ENCODE measurements at regions not wholly inside any gene's neighbourhood (a gene's known extent, or its start where the extent isn't known, plus 50 kb on each side); places are given as distances from the start of the nearest gene placed in this dataset.

- TF ChIP-seq CTCF (IDR thresholded peaks at IDR 0.05) = no peak
- no peak overlapping the region for H3K4me2 ChIP-seq (replicated peaks; ENCODE audit: extremely low read depth, low read length, poor library complexity, severe bottlenecking)
- peaks cover 0 to 8% (median 3%) of the 10 kb centered on the region in 7 donors for H3K9me3 Mint-ChIP-seq
Observed at GRCh38 chr5:164824671-164825070, 1319.3 kb downstream of the MAT2B start.

GRCh38 chr5:164832516-164832915, 1327.1 kb downstream of the MAT2B start:
- no peaks in the 10 kb centered on the region for H3K4me1 Mint-ChIP-seq
- no peaks in the 10 kb centered on the region for H4K20me1 ChIP-seq (ENCODE audit: insufficient read depth, low read length)
- no peak overlapping the region for H3K4me2 ChIP-seq (replicated peaks; ENCODE audit: extremely low read depth, low read length, poor library complexity, severe bottlenecking)
- no peaks in the 10 kb centered on the region for H3K79me2 ChIP-seq (ENCODE audit: insufficient read depth, low read length)
- 88% methylated on average over 1 of the region's 6 CpGs for WGBS (ENCODE audit: insufficient coverage)
- H3K4me1 ChIP-seq (ENCODE audit: control insufficient read depth in 1 of 2, insufficient read depth in 2 of 2, low read length in 2 of 2) = no peaks in the 10 kb centered on the region
- no peak overlapping the region for H3K4me3 Mint-ChIP-seq
- no peak for TF ChIP-seq CTCF (IDR thresholded peaks at IDR 0.05)
- no peak overlapping the region for H2AFZ ChIP-seq (ENCODE audit: insufficient read depth, low read depth, low read length, poor library complexity, severe bottlenecking)
- H3K9ac ChIP-seq (ENCODE audit: insufficient read depth, low read length, poor library complexity, severe bottlenecking) = no peak overlapping the region
- no peaks in the 10 kb centered on the region for H3K36me3 Mint-ChIP-seq
- no peaks in the 10 kb centered on the region for H3K9me3 ChIP-seq (replicated peaks in 1 of 2; ENCODE audit: control insufficient read depth in 1 of 2, insufficient read depth in 1 of 2, low read length in 2 of 2)
- H3K27ac Mint-ChIP-seq = no peak overlapping the region
- no peak overlapping the region for H3K27ac ChIP-seq (ENCODE audit: low read depth in 1 of 2, low read length in 2 of 2)
- H3K27me3 ChIP-seq (ENCODE audit: control insufficient read depth in 2 of 2, insufficient read depth in 2 of 2, low read length in 2 of 2) = no peaks in the 10 kb centered on the region
- intact Hi-C loops (cut with micrococcal nuclease) = no loop called here
- H3K36me3 ChIP-seq (replicated peaks in 1 of 2; ENCODE audit: control insufficient read depth in 1 of 2, insufficient read depth in 2 of 2, low read length in 2 of 2) = no peaks in the 10 kb centered on the region
- no peak overlapping the region for H3K4me3 ChIP-seq (replicated peaks in 1 of 3; ENCODE audit: low read depth in 2 of 3, low read length in 3 of 3)
- no peak for DNase-seq
- H3K27me3 Mint-ChIP-seq (ENCODE audit: low read depth in 3 of 3) = no peaks in the 10 kb centered on the region
- H3K9me3 Mint-ChIP-seq = peaks cover 0 to 15% (median 7%) of the 10 kb centered on the region in 7 donors

More at GRCh38 chr5:164824671-164825070, 1319.3 kb downstream of the MAT2B start:
- Histone ChIP-seq H3K27ac (ENCODE audit: low read depth in 1 of 2, low read length in 2 of 2) (no peak overlapping the region), H3K4me3 (replicated peaks in 1 of 3; ENCODE audit: low read depth in 2 of 3, low read length in 3 of 3) (no peak overlapping the region), H3K9me3 (replicated peaks in 1 of 2; ENCODE audit: control insufficient read depth in 1 of 2, insufficient read depth in 1 of 2, low read length in 2 of 2) (no peaks in the 10 kb centered on the region), H3K36me3 (replicated peaks in 1 of 2; ENCODE audit: control insufficient read depth in 1 of 2, insufficient read depth in 2 of 2, low read length in 2 of 2) (no peaks in the 10 kb centered on the region), H4K20me1 (ENCODE audit: insufficient read depth, low read length) (no peaks in the 10 kb centered on the region), H3K4me1 (ENCODE audit: control insufficient read depth in 1 of 2, insufficient read depth in 2 of 2, low read length in 2 of 2) (no peaks in the 10 kb centered on the region), H3K79me2 (ENCODE audit: insufficient read depth, low read length) (no peaks in the 10 kb centered on the region), H3K9ac (ENCODE audit: insufficient read depth, low read length, poor library complexity, severe bottlenecking) (no peak overlapping the region), H2AFZ (ENCODE audit: insufficient read depth, low read depth, low read length, poor library complexity, severe bottlenecking) (no peak overlapping the region), H3K27me3 (ENCODE audit: control insufficient read depth in 2 of 2, insufficient read depth in 2 of 2, low read length in 2 of 2) (no peaks in the 10 kb centered on the region)
- WGBS (ENCODE audit: insufficient coverage) = 74% methylated on average over 3 of the region's 6 CpGs
- Mint-ChIP-seq H3K4me3 (no peak overlapping the region), H3K4me1 (no peaks in the 10 kb centered on the region), H3K36me3 (no peaks in the 10 kb centered on the region), H3K27ac (no peak overlapping the region), H3K27me3 (ENCODE audit: low read depth in 3 of 3) (peaks cover 0 to 3% (median 2%) of the 10 kb centered on the region in 3 donors)
- intact Hi-C loops (cut with micrococcal nuclease) = no loop called here
- DNase-seq = no peak

Measured in CD14-positive monocyte (primary cell).